Lower leg skin (tissue), 3 donors: ENCODE measurements at regions not wholly inside any gene's neighbourhood (a gene's known extent, or its start where the extent isn't known, plus 50 kb on each side); places are given as distances from the start of the nearest gene placed in this dataset.

Source experiments
- POLR2A ChIP-seq, 2 donors: fragments of 450-650 bp; IDR thresholded peaks; one replicate each; pipeline ENCODE4 v1.6.1; 2016 to 2017; ENCODE audit warnings: antibody characterized with exemption in 2 of 2, mild to moderate bottlenecking in 1 of 2, moderate library complexity in 1 of 2
- TF ChIP-seq, protein P1 (sequence below), 3 donors: fragments of 450-650 bp; IDR thresholded peaks; one replicate each; pipeline ENCODE4 v1.5.1; 2016; ENCODE audit warnings: antibody characterized with exemption in 3 of 3, mild to moderate bottlenecking in 3 of 3, moderate library complexity in 2 of 3

DNA sequence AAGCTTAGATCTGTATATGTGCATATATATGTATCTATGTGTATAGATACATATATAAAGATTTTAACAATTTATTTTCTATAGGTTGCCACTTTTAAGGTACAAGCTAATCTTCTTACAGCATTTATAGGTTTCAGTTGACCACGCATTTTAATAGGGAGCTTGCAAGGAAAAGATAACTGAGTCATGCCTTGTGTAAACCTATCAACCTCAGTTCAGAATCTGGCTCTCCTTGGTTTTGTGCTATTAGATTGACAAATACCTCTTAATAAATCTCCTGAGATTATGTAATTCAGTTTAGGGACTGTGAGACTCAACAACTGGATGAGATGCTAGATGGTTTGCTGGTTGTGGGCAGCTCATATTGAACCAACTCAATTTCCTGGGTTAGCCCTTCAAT is 114.7 kb upstream of the SERBP1 start:
- TF ChIP-seq, protein P1, sequence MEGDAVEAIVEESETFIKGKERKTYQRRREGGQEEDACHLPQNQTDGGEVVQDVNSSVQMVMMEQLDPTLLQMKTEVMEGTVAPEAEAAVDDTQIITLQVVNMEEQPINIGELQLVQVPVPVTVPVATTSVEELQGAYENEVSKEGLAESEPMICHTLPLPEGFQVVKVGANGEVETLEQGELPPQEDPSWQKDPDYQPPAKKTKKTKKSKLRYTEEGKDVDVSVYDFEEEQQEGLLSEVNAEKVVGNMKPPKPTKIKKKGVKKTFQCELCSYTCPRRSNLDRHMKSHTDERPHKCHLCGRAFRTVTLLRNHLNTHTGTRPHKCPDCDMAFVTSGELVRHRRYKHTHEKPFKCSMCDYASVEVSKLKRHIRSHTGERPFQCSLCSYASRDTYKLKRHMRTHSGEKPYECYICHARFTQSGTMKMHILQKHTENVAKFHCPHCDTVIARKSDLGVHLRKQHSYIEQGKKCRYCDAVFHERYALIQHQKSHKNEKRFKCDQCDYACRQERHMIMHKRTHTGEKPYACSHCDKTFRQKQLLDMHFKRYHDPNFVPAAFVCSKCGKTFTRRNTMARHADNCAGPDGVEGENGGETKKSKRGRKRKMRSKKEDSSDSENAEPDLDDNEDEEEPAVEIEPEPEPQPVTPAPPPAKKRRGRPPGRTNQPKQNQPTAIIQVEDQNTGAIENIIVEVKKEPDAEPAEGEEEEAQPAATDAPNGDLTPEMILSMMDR (IDR thresholded peaks at IDR 0.05), result no peak
- TF ChIP-seq POLR2A (IDR thresholded peaks at IDR 0.05), result no peak
